Lower leg skin (tissue), 3 donors: ENCODE measurements at regions not wholly inside any gene's neighbourhood (a gene's known extent, or its start where the extent isn't known, plus 50 kb on each side); places are given as distances from the start of the nearest gene placed in this dataset.

Source experiments
- POLR2A ChIP-seq, 2 donors: fragments of 450-650 bp; IDR thresholded peaks; one replicate each; pipeline ENCODE4 v1.6.1; 2016 to 2017; ENCODE audit warnings: antibody characterized with exemption in 2 of 2, mild to moderate bottlenecking in 1 of 2, moderate library complexity in 1 of 2
- TF ChIP-seq, protein P1 (sequence below), 3 donors: fragments of 450-650 bp; IDR thresholded peaks; one replicate each; pipeline ENCODE4 v1.5.1; 2016; ENCODE audit warnings: antibody characterized with exemption in 3 of 3, mild to moderate bottlenecking in 3 of 3, moderate library complexity in 2 of 3

DNA sequence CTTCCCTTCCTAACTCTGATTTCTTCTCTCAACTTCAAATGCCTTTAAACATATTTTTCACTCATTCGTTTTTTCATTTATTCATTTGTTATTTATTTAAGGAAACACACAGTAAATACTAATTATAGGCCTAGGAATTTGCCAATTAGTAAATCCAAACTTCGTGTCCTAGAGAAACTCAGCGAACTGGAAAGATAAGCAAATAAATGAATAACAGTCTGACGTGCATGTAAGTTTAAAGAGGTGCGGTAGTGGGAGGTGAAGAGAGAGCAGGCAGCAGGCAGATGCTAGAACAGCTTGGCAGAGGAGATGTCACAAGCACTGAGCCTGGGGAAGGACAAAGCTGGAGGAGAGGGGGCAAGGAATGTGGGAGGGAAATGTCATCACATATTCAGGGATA lies 228.2 kb downstream of the DPY19L2 start:
- no peak for TF ChIP-seq POLR2A (IDR thresholded peaks at IDR 0.05)
- TF ChIP-seq, protein P1, sequence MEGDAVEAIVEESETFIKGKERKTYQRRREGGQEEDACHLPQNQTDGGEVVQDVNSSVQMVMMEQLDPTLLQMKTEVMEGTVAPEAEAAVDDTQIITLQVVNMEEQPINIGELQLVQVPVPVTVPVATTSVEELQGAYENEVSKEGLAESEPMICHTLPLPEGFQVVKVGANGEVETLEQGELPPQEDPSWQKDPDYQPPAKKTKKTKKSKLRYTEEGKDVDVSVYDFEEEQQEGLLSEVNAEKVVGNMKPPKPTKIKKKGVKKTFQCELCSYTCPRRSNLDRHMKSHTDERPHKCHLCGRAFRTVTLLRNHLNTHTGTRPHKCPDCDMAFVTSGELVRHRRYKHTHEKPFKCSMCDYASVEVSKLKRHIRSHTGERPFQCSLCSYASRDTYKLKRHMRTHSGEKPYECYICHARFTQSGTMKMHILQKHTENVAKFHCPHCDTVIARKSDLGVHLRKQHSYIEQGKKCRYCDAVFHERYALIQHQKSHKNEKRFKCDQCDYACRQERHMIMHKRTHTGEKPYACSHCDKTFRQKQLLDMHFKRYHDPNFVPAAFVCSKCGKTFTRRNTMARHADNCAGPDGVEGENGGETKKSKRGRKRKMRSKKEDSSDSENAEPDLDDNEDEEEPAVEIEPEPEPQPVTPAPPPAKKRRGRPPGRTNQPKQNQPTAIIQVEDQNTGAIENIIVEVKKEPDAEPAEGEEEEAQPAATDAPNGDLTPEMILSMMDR (IDR thresholded peaks at IDR 0.05) = no peak
